NCI-H1105 treated with DMSO at 0.1 percent for 48 hours (cell line): ENCODE measurements at regions not wholly inside any gene's neighbourhood (a gene's known extent, or its start where the extent isn't known, plus 50 kb on each side); places are given as distances from the start of the nearest gene placed in this dataset.

Source experiments
- DNase-seq: peaks from one replicate; lab custom pipeline; 2025; lab: John Stamatoyannopoulos, UW

DNA sequence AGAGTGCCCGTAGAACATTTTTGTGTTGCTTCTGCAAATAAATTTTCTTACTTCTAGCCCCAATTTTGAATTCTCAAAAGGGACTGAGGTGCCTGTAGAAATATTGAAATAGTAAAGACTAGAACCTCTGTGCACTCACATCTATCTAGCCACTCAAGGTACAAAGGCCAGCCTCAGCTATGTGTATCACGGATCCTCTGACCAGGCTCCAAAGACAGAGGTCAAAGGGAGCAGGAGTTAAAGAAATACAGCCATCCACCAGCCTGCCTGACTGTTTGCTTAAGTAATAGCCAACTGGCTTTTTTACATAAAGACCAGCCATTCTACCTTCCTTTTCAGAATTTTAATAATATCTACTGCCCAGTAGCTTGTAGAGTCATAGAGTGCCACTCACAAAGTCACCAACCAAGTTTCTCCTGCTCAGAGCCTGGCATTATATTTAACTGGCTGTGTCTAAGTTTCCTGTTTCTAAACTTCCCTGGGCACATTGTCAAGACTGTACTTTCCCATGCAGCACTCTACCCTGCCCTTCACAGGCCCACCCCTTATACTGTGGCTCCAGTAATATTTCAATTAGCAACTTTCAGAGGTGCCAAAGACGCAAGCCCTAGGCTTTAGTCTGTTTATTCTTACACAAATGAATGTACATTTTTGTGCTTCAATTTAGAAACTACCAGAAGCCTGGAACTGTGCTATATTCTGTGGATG is 338.3 kb upstream of the NT5C1B start:
- DNase-seq = no peak

DNA sequence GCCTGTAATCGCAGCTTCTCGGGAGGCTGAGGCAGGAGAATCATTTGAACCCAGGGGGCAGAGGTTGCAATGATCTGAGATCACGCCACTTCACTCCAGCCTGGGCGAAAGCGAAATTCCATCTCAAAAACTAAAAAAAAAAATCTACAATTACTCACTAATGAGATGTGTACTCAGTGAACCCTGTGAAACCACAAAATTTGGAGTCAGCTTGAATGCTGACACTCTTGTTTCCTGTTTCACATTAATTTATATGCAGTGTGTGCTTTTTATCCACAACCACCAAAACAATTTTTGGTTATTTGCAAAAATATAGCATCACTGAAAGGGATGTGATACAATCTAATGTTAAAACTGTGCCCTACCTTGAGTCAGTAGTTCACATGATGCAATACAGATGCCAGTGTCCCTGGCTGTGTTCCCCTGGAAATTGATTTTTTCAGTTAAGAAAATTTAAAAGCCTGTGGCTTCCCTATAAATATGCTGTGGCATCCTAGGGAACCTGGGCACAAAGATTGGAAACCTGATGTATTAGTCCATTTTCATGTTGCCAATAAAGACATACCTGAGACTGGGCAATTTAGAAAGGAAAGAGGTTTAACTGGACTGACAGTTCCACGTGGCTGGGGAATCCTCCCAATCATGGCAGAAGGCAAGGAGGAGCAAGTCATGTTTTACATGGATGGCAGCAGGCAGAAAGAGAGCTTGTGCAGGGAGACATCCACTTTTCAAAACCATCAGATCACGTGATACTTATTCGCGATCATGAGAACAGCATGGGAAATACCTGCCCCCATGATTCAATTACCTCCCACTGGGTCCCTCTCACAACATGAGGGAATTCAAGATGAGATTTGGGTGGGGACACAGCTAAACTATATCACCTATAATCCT is 337.5 kb upstream of the NT5C1B start:
- no peak for DNase-seq

- DNase-seq = no peak
These were observed 335.9 kb upstream of the NT5C1B start for GRCh38 chr2:18925296-18925695.

GRCh38 chr2:18924886-18925285 is 335.5 kb upstream of the NT5C1B start:
- DNase-seq = no peak

DNA sequence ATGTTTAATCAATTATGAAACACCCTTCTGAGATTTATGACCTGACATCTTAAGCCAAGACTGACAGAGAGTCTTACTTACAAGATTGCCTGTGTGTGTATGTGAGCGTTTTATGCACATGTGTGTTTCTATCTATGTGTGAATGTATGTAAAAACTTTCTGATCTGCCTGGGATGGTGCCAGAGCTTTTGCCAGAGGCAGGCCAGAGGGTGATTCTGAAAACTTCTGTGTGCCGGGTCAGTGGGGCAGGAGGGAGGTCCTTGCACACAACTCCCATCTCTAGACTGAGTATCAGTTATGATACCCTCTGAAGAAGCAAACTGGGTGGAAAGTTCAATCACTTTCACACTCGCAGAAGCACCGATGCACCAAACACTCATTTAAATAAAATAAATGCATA is 335.0 kb upstream of the NT5C1B start:
- DNase-seq = no peak

GRCh38 chr2:18922276-18922675 is 332.9 kb upstream of the NT5C1B start:
- DNase-seq = no peak

GRCh38 chr2:18918280-18918679 is 328.9 kb upstream of the NT5C1B start:
- DNase-seq = no peak

DNA sequence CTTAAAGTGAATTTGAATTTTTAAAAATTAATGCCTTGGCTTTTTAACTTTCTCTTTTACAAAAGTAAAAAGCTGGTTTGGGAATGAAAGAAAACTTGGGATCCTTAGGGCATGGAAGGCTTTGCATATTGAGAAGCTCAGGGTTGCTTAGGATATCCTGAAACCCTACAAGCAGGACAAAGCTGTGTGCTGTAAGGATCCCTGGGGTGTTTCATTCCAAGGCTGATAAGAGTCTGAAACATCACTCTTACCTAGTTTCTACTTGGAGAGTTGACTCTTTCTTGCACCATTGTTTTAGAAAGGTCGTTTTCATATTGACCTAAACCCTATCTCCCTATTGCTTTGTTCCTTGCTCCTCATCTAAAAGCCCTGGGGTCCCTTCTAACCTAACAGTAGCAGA is 325.9 kb upstream of the NT5C1B start:
- DNase-seq = no peak

DNA sequence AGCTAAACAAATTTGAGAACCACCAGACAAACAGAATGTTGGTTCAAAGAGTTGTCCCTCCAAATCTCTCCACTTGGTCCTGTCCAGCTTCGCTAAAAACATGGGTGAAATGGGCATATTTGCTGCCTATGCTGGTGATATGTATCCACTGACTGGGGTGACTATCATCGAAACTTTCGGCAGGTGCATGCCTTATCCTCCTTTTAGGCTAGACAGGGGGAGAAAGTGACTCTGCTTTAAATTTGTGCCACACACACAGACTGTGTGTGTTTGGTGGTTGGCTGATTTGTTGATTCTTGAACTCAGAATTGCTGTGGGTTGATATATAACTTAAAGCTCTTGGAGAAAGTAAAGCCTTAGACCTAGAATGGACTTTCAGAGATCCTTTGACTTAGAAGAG is 324.1 kb upstream of the NT5C1B start:
- DNase-seq = no peak

- no peak for DNase-seq
These were observed 323.0 kb upstream of the NT5C1B start for GRCh38 chr2:18912225-18912888.

- DNase-seq = no peak
These were observed 322.0 kb upstream of the NT5C1B start for GRCh38 chr2:18911416-18911815.

- no peak for DNase-seq
These were observed 321.5 kb upstream of the NT5C1B start for GRCh38 chr2:18910843-18911242.

DNA sequence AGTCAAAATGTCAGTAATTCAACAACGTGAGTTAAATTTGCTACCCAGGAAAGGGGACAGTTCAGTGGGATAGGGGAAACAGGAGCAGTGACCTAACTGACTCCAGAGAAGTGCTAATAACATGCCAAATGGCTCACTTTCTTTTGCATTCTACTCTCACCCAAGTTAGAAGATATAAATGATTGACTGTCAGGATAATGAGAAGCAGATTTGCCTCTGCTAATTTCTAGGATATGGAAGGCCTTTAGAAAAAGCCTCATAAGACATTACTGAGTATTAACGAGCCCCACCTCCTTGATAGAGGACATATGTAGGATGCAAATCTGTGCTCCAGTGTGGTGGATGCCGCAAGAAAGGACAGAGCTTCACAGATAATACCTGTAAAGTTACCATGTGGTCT is 318.6 kb upstream of the NT5C1B start:
- no peak for DNase-seq

DNA sequence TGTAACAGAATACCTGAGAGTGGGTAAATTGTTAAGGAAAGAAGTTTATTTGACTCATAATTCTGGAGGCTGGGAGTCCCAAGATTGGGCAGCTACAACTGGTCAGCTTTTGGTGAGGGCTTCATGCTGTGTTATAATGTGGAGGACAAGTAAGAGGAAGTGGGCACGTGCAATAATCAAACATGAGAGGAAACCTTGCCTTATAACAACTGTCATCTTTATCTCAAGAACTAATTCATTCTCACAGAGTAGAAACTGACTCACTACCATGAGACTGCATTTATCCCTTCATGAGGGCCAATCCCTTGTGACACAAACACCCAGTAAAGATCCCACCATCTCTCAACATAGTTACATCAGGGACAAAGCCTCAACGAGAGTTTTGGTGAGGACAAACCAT is 318.1 kb upstream of the NT5C1B start:
- no peak for DNase-seq

DNA sequence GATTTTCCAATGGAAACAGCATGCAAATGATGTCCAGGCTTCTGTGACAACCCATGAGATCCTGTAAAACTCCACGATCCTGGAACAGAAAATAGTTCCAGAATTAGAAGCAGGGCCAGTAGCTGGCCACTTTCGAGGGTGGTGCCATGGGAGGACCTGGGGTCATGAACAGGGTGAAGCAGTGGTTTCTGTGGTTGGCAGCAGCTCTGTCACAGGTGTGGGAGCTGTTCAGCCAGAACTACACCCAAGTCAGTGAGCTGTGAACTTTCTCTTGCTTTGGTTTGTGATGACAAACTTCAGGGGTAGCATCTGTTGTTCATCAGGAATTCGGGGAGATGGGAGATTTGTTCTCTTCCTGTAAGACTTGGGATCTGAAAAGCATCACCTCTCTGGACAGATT is 314.4 kb upstream of the NT5C1B start:
- DNase-seq = no peak

GRCh38 chr2:18901242-18901641 is 311.9 kb upstream of the NT5C1B start:
- DNase-seq = no peak

- DNase-seq = no peak
These were observed 311.3 kb upstream of the NT5C1B start for GRCh38 chr2:18900691-18901141.

DNA sequence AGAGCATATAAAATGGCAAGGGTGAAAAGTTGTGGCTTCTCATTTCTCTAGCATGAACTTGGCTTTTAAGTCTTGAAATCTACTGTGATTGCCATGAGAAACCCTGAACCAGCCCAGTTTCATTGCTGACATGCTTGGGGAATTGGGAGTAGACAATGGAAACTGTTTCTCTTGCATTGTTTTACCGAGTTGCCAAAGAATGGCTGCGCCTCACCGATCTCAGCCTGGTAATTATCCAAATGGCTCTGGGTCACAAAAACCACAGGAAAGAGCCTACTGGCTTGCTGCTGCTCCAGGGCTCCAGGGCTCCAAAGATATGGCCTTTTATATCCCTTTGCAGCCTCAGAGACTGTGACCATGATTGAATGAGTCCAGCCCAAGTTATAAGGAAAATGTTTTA is 310.4 kb upstream of the NT5C1B start:
- DNase-seq = no peak

DNA sequence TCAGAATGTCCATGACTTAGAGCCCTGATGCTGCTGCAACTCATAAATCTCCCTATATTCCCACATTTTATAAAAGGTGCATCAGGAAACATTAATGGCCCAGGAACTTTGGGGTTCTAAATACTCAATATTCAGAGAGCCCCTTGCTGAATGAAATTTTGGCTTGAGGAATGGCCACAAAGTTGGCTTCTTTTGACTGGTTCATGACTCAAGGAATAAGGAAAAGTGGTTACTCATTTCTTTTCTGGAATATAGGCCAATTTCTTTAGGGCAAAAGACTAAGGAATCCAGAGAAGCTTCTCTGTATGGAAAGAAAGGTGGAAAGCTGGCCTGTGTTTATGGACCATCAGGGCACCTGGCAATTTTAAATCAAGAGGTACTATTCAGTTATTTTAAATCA is 308.9 kb upstream of the NT5C1B start:
- no peak for DNase-seq

DNA sequence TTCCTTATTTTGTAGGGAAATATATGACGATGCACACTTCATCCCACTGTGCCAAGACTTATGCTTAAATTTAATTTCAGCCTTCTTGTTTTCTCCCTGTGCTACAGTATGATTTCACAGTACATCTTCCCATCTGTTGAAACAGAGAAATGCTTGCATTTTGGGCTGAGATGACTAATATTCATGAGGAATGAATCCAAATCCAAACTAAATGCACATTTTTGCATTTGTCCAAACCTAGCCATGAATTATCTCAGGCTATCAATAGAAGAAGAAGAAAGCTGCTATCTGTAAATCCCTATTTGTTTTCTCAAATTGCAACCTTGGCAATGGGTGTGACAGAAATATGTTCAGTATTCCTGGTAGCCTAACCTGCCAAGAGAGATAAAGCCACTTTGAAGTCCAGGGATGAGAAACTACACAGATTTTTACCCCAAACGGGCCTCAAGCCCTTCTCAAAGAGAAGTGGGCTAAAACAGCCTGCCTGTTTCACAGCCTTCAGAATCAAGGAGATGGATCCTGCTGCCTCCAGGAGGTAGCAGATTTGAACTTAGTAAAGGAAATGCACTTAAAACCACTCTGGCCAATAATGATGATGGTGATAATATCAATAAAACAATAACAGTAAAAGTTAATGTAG is 306.9 kb upstream of the NT5C1B start:
- DNase-seq = no peak

- no peak for DNase-seq
These were observed 302.4 kb upstream of the NT5C1B start for GRCh38 chr2:18891600-18892345.
